ENCODE measurements at regions not wholly inside any gene's neighbourhood (a gene's known extent, or its start where the extent isn't known, plus 50 kb on each side); places are given as distances from the start of the nearest gene placed in this dataset.

GRCh38 chr1:221045151-221045550 is 165.9 kb downstream of the HLX start:
- H3K27me3 ChIP-seq (ENCODE audit: control insufficient read depth in 2 of 2, insufficient read depth in 2 of 2, low read length in 2 of 2): no peaks in the 10 kb centered on the region
- H3K9me3 ChIP-seq (replicated peaks; ENCODE audit: control insufficient read depth, insufficient read depth, low read length): no peaks in the 10 kb centered on the region
- H3K27ac ChIP-seq (ENCODE audit: insufficient read depth, low read depth, low read length): no peak overlapping the region
- no peaks in the 10 kb centered on the region for H3K4me1 ChIP-seq (ENCODE audit: control insufficient read depth, extremely low read depth, insufficient read depth, low read length)
- ChIA-PET POLR2A (no interaction called here), CTCF (no interaction called here)
- H3K9me1 ChIP-seq (replicated peaks; ENCODE audit: control insufficient read depth, extremely low read depth, insufficient read depth, low read length): no peaks in the 10 kb centered on the region
- H3K36me3 ChIP-seq (ENCODE audit: control insufficient read depth in 2 of 2, extremely low read depth in 1 of 2, insufficient read depth in 2 of 2, low read length in 2 of 2): no peaks in the 10 kb centered on the region
- no peak for TF ChIP-seq POLR2AphosphoS5 (IDR thresholded peaks at IDR 0.05; ENCODE audit: insufficient read depth, low read depth, low read length)
- no peak for TF ChIP-seq POLR2A (IDR thresholded peaks at IDR 0.05; ENCODE audit: low read depth, low read length)
- no peak for TF ChIP-seq JUN (IDR thresholded peaks at IDR 0.05; ENCODE audit: borderline replicate concordance, insufficient read depth, insufficient read length, low read depth)
- TF ChIP-seq MYC (IDR thresholded peaks at IDR 0.05; ENCODE audit: low read depth, low read length): no peak
- TF ChIP-seq FOS (IDR thresholded peaks at IDR 0.05; ENCODE audit: borderline replicate concordance, insufficient read depth, low read length): no peak
- TF ChIP-seq CTCF (IDR thresholded peaks at IDR 0.05; ENCODE audit: extremely low read depth in 1 of 2, insufficient read depth in 1 of 2, low read depth in 1 of 2, low read length in 2 of 2): no peak
- TF ChIP-seq, protein P1, sequence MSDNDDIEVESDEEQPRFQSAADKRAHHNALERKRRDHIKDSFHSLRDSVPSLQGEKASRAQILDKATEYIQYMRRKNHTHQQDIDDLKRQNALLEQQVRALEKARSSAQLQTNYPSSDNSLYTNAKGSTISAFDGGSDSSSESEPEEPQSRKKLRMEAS (IDR thresholded peaks at IDR 0.05; ENCODE audit: insufficient read depth, insufficient read length): no peak
- TF ChIP-seq EZH2 (IDR thresholded peaks at IDR 0.05; ENCODE audit: borderline replicate concordance, low read depth, low read length, severe bottlenecking): no peak
- TF ChIP-seq GATA2 (IDR thresholded peaks at IDR 0.05; ENCODE audit: insufficient read depth, insufficient read length, low read depth, low read length): no peak
- no peaks in the 10 kb centered on the region for H3K79me2 ChIP-seq (ENCODE audit: control insufficient read depth, insufficient read depth, low read length)
- BruUV-seq (replicated peaks): no TSS peak
- intact Hi-C loops (cut with micrococcal nuclease): no loop called here
- no peak overlapping the region for H3K4me2 ChIP-seq (ENCODE audit: insufficient read depth, low read length)
- H4K20me1 ChIP-seq (replicated peaks; ENCODE audit: control insufficient read depth, extremely low read depth, insufficient read depth, low read length): no peaks in the 10 kb centered on the region
- H3K9ac ChIP-seq (replicated peaks; ENCODE audit: extremely low read depth, insufficient read depth, low read length): no peak overlapping the region
- dilution Hi-C loops (cut with MboI; ENCODE audit: extremely low pct_ligation_motif_present, low sequenced_read_pairs): no loop called here
- FAIRE-seq (no peak), DNase-seq (ENCODE audit: low read depth, low spot score) (no peak)
- no peak overlapping the region for H2AFZ ChIP-seq (ENCODE audit: low read depth, low read length)
- H3K4me3 ChIP-seq (replicated peaks in 1 of 3; ENCODE audit: insufficient read depth in 1 of 3, low read depth in 1 of 3, low read length in 3 of 3): no peak overlapping the region
